Heart left ventricle (tissue), 16 donors: ENCODE measurements at regions not wholly inside any gene's neighbourhood (a gene's known extent, or its start where the extent isn't known, plus 50 kb on each side); places are given as distances from the start of the nearest gene placed in this dataset.

ENCODE experiments used
- ATAC-seq, 4 donors: fragments of 200-7000 bp; cut with Tn5 transposase; one replicate each; pipeline ENCODE4 v1.9.1; 2020 to 2022; ENCODE audit warnings: moderate library complexity in 4 of 4, mild to moderate bottlenecking in 3 of 4, moderate number of reproducible peaks in 1 of 4
- DNase-seq, 5 donors: peaks; one replicate each; pipeline ENCODE4 v3.0.0-alpha.2; 2020
- H3K27ac ChIP-seq, 12 donors: fragments of 200-600 bp; sonication (generic) in 4 of 12; one replicate each; pipeline versions ENCODE4 v1.5.0 to v1.8.0; 2016 to 2022; ENCODE audit warnings: mild to moderate bottlenecking in 2 of 12
- H3K27me3 ChIP-seq, 9 donors: fragments of 200-600 bp; sonication (generic) in 2 of 9; one replicate each; pipeline versions ENCODE4 v1.5.1 to v1.8.0; 2016 to 2022; ENCODE audit warnings: mild to moderate bottlenecking in 3 of 9
- H3K36me3 ChIP-seq, 9 donors: fragments of 200-600 bp; sonication (generic) in 2 of 9; one replicate each; pipeline versions ENCODE4 v1.5.0 to v1.8.0; 2018 to 2022; ENCODE audit warnings: mild to moderate bottlenecking in 2 of 9
- H3K4me1 ChIP-seq, 12 donors: fragments of 200-600 bp; sonication (generic) in 4 of 12; one replicate each; pipeline versions ENCODE4 v1.5.0 to v1.8.0; 2016 to 2022; ENCODE audit warnings: mild to moderate bottlenecking in 3 of 12
- H3K4me3 ChIP-seq, 12 donors: fragments of 200-600 bp; sonication (generic) in 4 of 12; one replicate each; pipeline versions ENCODE4 v1.5.0 to v1.8.0; 2017 to 2022; ENCODE audit warnings: mild to moderate bottlenecking in 9 of 12, moderate library complexity in 4 of 12
- H3K9me3 ChIP-seq, 12 donors: fragments of 200-600 bp; sonication (generic) in 4 of 12; one replicate each; pipeline versions ENCODE4 v1.5.0 to v1.8.0; 2016 to 2022; ENCODE audit warnings: mild to moderate bottlenecking in 1 of 12
- CTCF ChIP-seq, 12 donors: fragments of 200-600 bp; sonication (generic) in 4 of 12; IDR thresholded peaks; one replicate each; pipeline versions ENCODE4 v1.5.0 to v1.8.0; 2018 to 2022; ENCODE audit warnings: antibody characterized with exemption in 12 of 12, mild to moderate bottlenecking in 5 of 12
- POLR2A ChIP-seq, 2 donors: fragments of 450-650 bp; IDR thresholded peaks; one replicate each; pipeline ENCODE4 v1.6.1; 2017; ENCODE audit warnings: antibody characterized with exemption in 2 of 2, mild to moderate bottlenecking in 2 of 2, moderate library complexity in 2 of 2
- WGBS, 4 donors: extraction: QIAGEN DNeasy Blood & Tissue Kit in 2 of 4; methylation state at CpG; one replicate each; pipeline versions ENCODE4 v1.1.5 to v1.1.7; 2013 to 2018; 5-methylcytosine and 5-hydroxymethylcytosine counted together
- intact Hi-C, 10 donors: fragments of 100-400 bp; cut with DNase I; formaldehyde crosslinking; loops; one replicate each; pipeline versions ENCODE4 v1.11.1 to v1.14.2; 2022
- donor health status: ischemic (EF 13 %, LVEDD 7.1; RV severe dilation, severe dysfunction).
- donor health status: healthy with polysubstance abuse.
- donor health status: DM: no; HTN: yes; CAD: no.
- donor health status: DM: no; HTN: no; CAD: no.
- donor health status: ischemic (EF 25% LVEDD 6.9; RV normal size, moderate dysfunction).
- donor health status: ischemic (EF 25% LVEDD 5.7; RV mildly dilated, moderate dysfunction).
- donor health status: healthy.
- donor health status: DM: yes; HTN: yes; CAD: no.
- donor health status: ischemic (EF 35%, LVEDD 5.7; RV mildly dilated, moderate dysfunction).
- donor health status: nonischemic (EF 11% LVEDD 7.7; RV severe dilation, severe dysfunction).
- donor health status: DM: yes; HTN: yes; CAD: no.
- donor health status: PGD.
- donor health status: ischemic (EF 29% LVEDD 5.4; RV normal size, mild dysfunction).
- donor health status: nonischemic (EF 23%, LVEDD 6.1; RV moderate dilation, normal function).

GRCh38 chr16:85994492-85995490 is 95.8 kb downstream of the IRF8 start:
- 80 to 86% (median 85%) methylated on average over 17 to 20 of the region's 20 CpGs for WGBS, 4 donors

GRCh38 chr16:85995541-85996423 is 96.8 kb downstream of the IRF8 start:
- Histone ChIP-seq H3K27me3 (peaks cover 0 to 58% (median 9%) of the 10 kb centered on the region in 9 donors), H3K4me3 (peak overlapping the region in 2 of 12 donors; percentile 22 to 30), H3K4me1 (peaks cover 0 to 15% (median 0%) of the 10 kb centered on the region in 12 donors), H3K9me3 (no peaks in the 10 kb centered on the region), H3K36me3 (no peaks in the 10 kb centered on the region), H3K27ac (peak overlapping the region in 1 of 12 donors; percentile 59)
- 75 to 81% (median 80%) methylated on average over 25 to 27 of the region's 27 CpGs for WGBS, 4 donors
- ATAC-seq (no peak), DNase-seq (no peak)
- intact Hi-C loops = no loop called here
- TF ChIP-seq POLR2A (IDR thresholded peaks at IDR 0.05) (no peak), CTCF (IDR thresholded peaks at IDR 0.05) (no peak)

More at GRCh38 chr16:85994492-85995490, 95.8 kb downstream of the IRF8 start:
- no peak overlapping the region for H3K4me3 ChIP-seq
- peaks cover 0 to 15% (median 0%) of the 10 kb centered on the region in 12 donors for H3K4me1 ChIP-seq
- ATAC-seq (no peak), DNase-seq (no peak)
- no peaks in the 10 kb centered on the region for H3K36me3 ChIP-seq
- H3K27me3 ChIP-seq = peaks cover 0 to 63% (median 10%) of the 10 kb centered on the region in 9 donors
- intact Hi-C loops = no loop called here
- no peaks in the 10 kb centered on the region for H3K9me3 ChIP-seq
- TF ChIP-seq POLR2A (IDR thresholded peaks at IDR 0.05) = no peak
- TF ChIP-seq CTCF (IDR thresholded peaks at IDR 0.05) = no peak
- no peak overlapping the region for H3K27ac ChIP-seq

GRCh38 chr16:85996843-85997242 is 97.9 kb downstream of the IRF8 start:
- ATAC-seq = no peak
- no peaks in the 10 kb centered on the region for H3K36me3 ChIP-seq
- no peaks in the 10 kb centered on the region for H3K9me3 ChIP-seq
- 67 to 74% (median 71%) methylated on average over 7 to 10 of the region's 10 CpGs for WGBS, 4 donors
- H3K4me3 ChIP-seq = no peak overlapping the region
- H3K27me3 ChIP-seq = peaks cover 0 to 54% (median 9%) of the 10 kb centered on the region in 9 donors
- intact Hi-C loops = no loop called here
- peaks cover 0 to 15% (median 0%) of the 10 kb centered on the region in 12 donors for H3K4me1 ChIP-seq
- H3K27ac ChIP-seq = no peak overlapping the region
- TF ChIP-seq POLR2A (IDR thresholded peaks at IDR 0.05) (no peak), CTCF (IDR thresholded peaks at IDR 0.05) (no peak)
- no peak for DNase-seq
